Endodermal cell (in vitro differentiated cells): ENCODE measurements at regions not wholly inside any gene's neighbourhood (a gene's known extent, or its start where the extent isn't known, plus 50 kb on each side); places are given as distances from the start of the nearest gene placed in this dataset.

ENCODE experiments used
- DNase-seq: peaks from one replicate; pipeline ENCODE4 v3.0.0-alpha.2; 2017
- H3K27ac ChIP-seq: 2 replicates; pipeline ENCODE4 v1.5.1; 2013; ENCODE audit warnings: mild to moderate bottlenecking, low read depth, low read length, moderate library complexity
- H3K27me3 ChIP-seq: 2 replicates; pipeline ENCODE4 v1.6.1; 2013; ENCODE audit warnings: mild to moderate bottlenecking, low read length, moderate library complexity; ENCODE audit not compliant: insufficient read depth, control insufficient read depth, poor library complexity, severe bottlenecking
- H3K36me3 ChIP-seq: 2 replicates; pipeline ENCODE4 v1.7.0; 2013; ENCODE audit warnings: mild to moderate bottlenecking, low read length, moderate library complexity; ENCODE audit not compliant: control insufficient read depth, insufficient read depth
- H3K4me1 ChIP-seq: one replicate; pipeline ENCODE4 v1.7.0; 2013; ENCODE audit warnings: low read length; ENCODE audit not compliant: control insufficient read depth, insufficient read depth
- H3K4me3 ChIP-seq: 2 replicates; pipeline ENCODE4 v1.5.1; 2013; ENCODE audit warnings: mild to moderate bottlenecking, low read length, moderate library complexity
- H3K9ac ChIP-seq: 2 replicates; pipeline ENCODE4 v1.6.1; 2013; ENCODE audit warnings: mild to moderate bottlenecking, low read length, moderate library complexity; ENCODE audit not compliant: poor library complexity, severe bottlenecking; ENCODE audit errors: extremely low read depth
- H3K9me3 ChIP-seq: 2 replicates; pipeline ENCODE4 v1.6.1; 2013; ENCODE audit warnings: mild to moderate bottlenecking, low read length, moderate library complexity; ENCODE audit not compliant: control insufficient read depth
- H3K27ac Mint-ChIP-seq: 2 replicates; pipeline ENCODE4 v1.8.0; 2020; ENCODE audit warnings: mixed read lengths
- H3K27me3 Mint-ChIP-seq: 2 replicates; pipeline ENCODE4 v1.8.0; 2021; ENCODE audit warnings: mild to moderate bottlenecking, mixed read lengths; ENCODE audit not compliant: insufficient read depth
- H3K36me3 Mint-ChIP-seq: 2 replicates; pipeline ENCODE4 v1.8.0; 2020; ENCODE audit warnings: low read depth, mixed read lengths
- H3K4me1 Mint-ChIP-seq: 2 replicates; pipeline ENCODE4 v1.8.0; 2020; ENCODE audit warnings: mixed read lengths
- H3K4me3 Mint-ChIP-seq: 2 replicates; pipeline ENCODE4 v1.8.0; 2020; ENCODE audit warnings: mild to moderate bottlenecking, moderate library complexity, mixed read lengths
- H3K9me3 Mint-ChIP-seq: 2 replicates; pipeline ENCODE4 v1.8.0; 2020; ENCODE audit warnings: mild to moderate bottlenecking, mixed read lengths
- CTCF ChIP-seq: fragments of 200-600 bp; sonication (generic); conservative IDR thresholded peaks from 2 replicates; pipeline ENCODE4 v1.5.0; 2021; ENCODE audit warnings: antibody characterized with exemption, mild to moderate bottlenecking
- WGBS, 2 experiments: methylation state at CpG; one replicate each; pipeline versions ENCODE4 v1.1.5 to v1.1.7; 2013; ENCODE audit warnings: missing lambda C conversion rate in 2 of 2, mixed read lengths in 1 of 2; ENCODE audit not compliant: insufficient coverage in 1 of 2, insufficient read length in 1 of 2; 5-methylcytosine and 5-hydroxymethylcytosine counted together

GRCh38 chr1:41294216-41294615, 52.1 kb upstream of the SCMH1 start:
- Mint-ChIP-seq H3K27ac (no peak overlapping the region), H3K27me3 (peaks cover 51% of the 10 kb centered on the region), H3K4me1 (peaks cover 6% of the 10 kb centered on the region), H3K4me3 (no peak overlapping the region), H3K36me3 (no peaks in the 10 kb centered on the region), H3K9me3 (no peaks in the 10 kb centered on the region)
- TF ChIP-seq CTCF = no peak
- Histone ChIP-seq H3K36me3 (no peaks in the 10 kb centered on the region), H3K9ac (no peak overlapping the region), H3K4me1 (no peaks in the 10 kb centered on the region), H3K27me3 (peaks cover 28% of the 10 kb centered on the region), H3K9me3 (no peaks in the 10 kb centered on the region), H3K4me3 (no peak overlapping the region), H3K27ac (no peak overlapping the region)
- 86% methylated on average over 3 of the region's 3 CpGs; no CpG with 5 or more reads in 1 of the 2 experiments for whole genome bisulfite sequencing, 2 experiments
- DNase-seq = no peak

GRCh38 chr1:41293779-41294178, 51.7 kb upstream of the SCMH1 start:
- H3K9me3 Mint-ChIP-seq = no peaks in the 10 kb centered on the region
- no peaks in the 10 kb centered on the region for H3K36me3 ChIP-seq
- no peak for TF ChIP-seq CTCF
- no peaks in the 10 kb centered on the region for H3K4me1 ChIP-seq
- peaks cover 50% of the 10 kb centered on the region for H3K27me3 Mint-ChIP-seq
- no peaks in the 10 kb centered on the region for H3K9me3 ChIP-seq
- DNase-seq = no peak
- peaks cover 28% of the 10 kb centered on the region for H3K27me3 ChIP-seq
- WGBS, 2 experiments = 86 to 89% methylated on average over 1 to 2 of the region's 2 CpGs
- H3K4me3 Mint-ChIP-seq = no peak overlapping the region
- H3K4me1 Mint-ChIP-seq = peaks cover 7% of the 10 kb centered on the region
- H3K4me3 ChIP-seq = no peak overlapping the region
- H3K27ac ChIP-seq = no peak overlapping the region
- H3K9ac ChIP-seq = no peak overlapping the region
- H3K36me3 Mint-ChIP-seq = no peaks in the 10 kb centered on the region
- no peak overlapping the region for H3K27ac Mint-ChIP-seq
